NCI-H2227 (cell line): ENCODE measurements at regions not wholly inside any gene's neighbourhood (a gene's known extent, or its start where the extent isn't known, plus 50 kb on each side); places are given as distances from the start of the nearest gene placed in this dataset.

Source experiments
- DNase-seq: peaks from one replicate; lab custom pipeline; 2025; ENCODE audit not compliant: unreplicated experiment; lab: John Stamatoyannopoulos, UW

GRCh38 chr4:182155806-182156205 lies 87.4 kb upstream of the TENM3 start:
- no peak for DNase-seq

GRCh38 chr4:182163180-182163579 lies 80.0 kb upstream of the TENM3 start:
- no peak for DNase-seq

- no peak for DNase-seq
Observed at GRCh38 chr4:182169572-182169971, 73.6 kb upstream of the TENM3 start.

GRCh38 chr4:182169987-182170386 lies 73.2 kb upstream of the TENM3 start:
- DNase-seq: no peak

- no peak for DNase-seq
Observed at GRCh38 chr4:182170417-182170935, 72.7 kb upstream of the TENM3 start.

GRCh38 chr4:182174979-182175378 lies 68.2 kb upstream of the TENM3 start:
- DNase-seq: peak; percentile 38

GRCh38 chr4:182175788-182176519 lies 67.2 kb upstream of the TENM3 start:
- no peak for DNase-seq

- DNase-seq: no peak
Observed at GRCh38 chr4:182177166-182177565, 66.0 kb upstream of the TENM3 start.

GRCh38 chr4:182179105-182179504 lies 64.1 kb upstream of the TENM3 start:
- DNase-seq: no peak

- no peak for DNase-seq
Observed at GRCh38 chr4:182179751-182180150, 63.5 kb upstream of the TENM3 start.

- no peak for DNase-seq
Observed at GRCh38 chr4:182185491-182185890, 57.7 kb upstream of the TENM3 start.

- DNase-seq: no peak
Observed at GRCh38 chr4:182187674-182188073, 55.5 kb upstream of the TENM3 start.

- no peak for DNase-seq
Observed at GRCh38 chr4:182188622-182189021, 54.6 kb upstream of the TENM3 start.

GRCh38 chr4:182189103-182189878 lies 53.9 kb upstream of the TENM3 start:
- no peak for DNase-seq

GRCh38 chr4:182190306-182190705 lies 52.9 kb upstream of the TENM3 start:
- no peak for DNase-seq

GRCh38 chr4:182192511-182193181 lies 50.6 kb upstream of the TENM3 start:
- no peak for DNase-seq

- no peak for DNase-seq
Observed at GRCh38 chr4:182193311-182193710, 49.9 kb upstream of the TENM3 start.
